Loucy (cell line): ENCODE measurements at regions not wholly inside any gene's neighbourhood (a gene's known extent, or its start where the extent isn't known, plus 50 kb on each side); places are given as distances from the start of the nearest gene placed in this dataset.

Source experiments
- H2AFZ ChIP-seq: fragments of 200-600 bp; sonication (generic); 2 replicates; pipeline ENCODE4 v1.6.0; 2016; ENCODE audit warnings: antibody characterized with exemption, mild to moderate bottlenecking, low read length, moderate library complexity
- H3F3A ChIP-seq: fragments of 200-600 bp; 2 replicates; pipeline ENCODE4 v1.6.0; 2016; ENCODE audit warnings: antibody characterized with exemption, low read depth, mild to moderate bottlenecking
- H3K27me3 ChIP-seq: fragments of 200-600 bp; sonication (generic); 2 replicates; pipeline ENCODE4 v1.6.1; 2014; ENCODE audit warnings: low read length, mild to moderate bottlenecking; ENCODE audit not compliant: insufficient read depth, poor library complexity, severe bottlenecking
- H3K36me3 ChIP-seq: fragments of 200-600 bp; sonication (generic); 2 replicates; pipeline ENCODE4 v1.6.1; 2016; ENCODE audit warnings: low read length; ENCODE audit not compliant: insufficient read depth
- H3K4me1 ChIP-seq: fragments of 200-600 bp; sonication (generic); 2 replicates; pipeline ENCODE4 v1.5.1; 2014; ENCODE audit warnings: low read length, mild to moderate bottlenecking; ENCODE audit not compliant: insufficient read depth, poor library complexity, severe bottlenecking
- H3K4me2 ChIP-seq: fragments of 200-600 bp; sonication (generic); 2 replicates; pipeline ENCODE4 v1.6.0; 2014; ENCODE audit warnings: antibody characterized with exemption, low read length, low read depth, mild to moderate bottlenecking; ENCODE audit not compliant: poor library complexity, severe bottlenecking
- H3K4me3 ChIP-seq: fragments of 200-600 bp; sonication (generic); 2 replicates; pipeline ENCODE4 v1.5.1; 2014; ENCODE audit warnings: low read length, mild to moderate bottlenecking, mixed read lengths; ENCODE audit not compliant: poor library complexity, severe bottlenecking
- H3K79me2 ChIP-seq: fragments of 200-600 bp; sonication (generic); 2 replicates; pipeline ENCODE4 v1.6.1; 2014; ENCODE audit warnings: low read length; ENCODE audit not compliant: insufficient read depth
- H3K9ac ChIP-seq: fragments of 200-600 bp; sonication (generic); 2 replicates; pipeline ENCODE4 v1.6.0; 2014; ENCODE audit warnings: mild to moderate bottlenecking, low read depth, low read length, moderate library complexity; ENCODE audit not compliant: poor library complexity, severe bottlenecking
- H3K9me2 ChIP-seq: fragments of 200-600 bp; sonication (generic); replicated peaks from 2 replicates; pipeline ENCODE4 v1.6.1; 2016; ENCODE audit warnings: low read depth, low read length, mixed read lengths
- H3K9me3 ChIP-seq: fragments of 200-600 bp; sonication (generic); 2 replicates; pipeline ENCODE4 v1.6.1; 2014; ENCODE audit warnings: mild to moderate bottlenecking, antibody characterized with exemption, low read length, low read depth; ENCODE audit not compliant: insufficient read depth
- H4K20me1 ChIP-seq: fragments of 200-600 bp; sonication (generic); 2 replicates; pipeline ENCODE4 v1.6.0; 2014; ENCODE audit warnings: antibody characterized with exemption, low read length, mild to moderate bottlenecking; ENCODE audit not compliant: insufficient read depth, poor library complexity, severe bottlenecking
- EZH2phosphoT487 ChIP-seq: fragments of 200-600 bp; IDR thresholded peaks from 2 replicates; pipeline ENCODE4 v1.6.1; 2018; ENCODE audit warnings: antibody characterized with exemption, mild to moderate bottlenecking, moderate library complexity, borderline replicate concordance
- TF ChIP-seq, protein P1 (sequence below): fragments of 200-600 bp; sonication (generic); conservative IDR thresholded peaks from 2 replicates; pipeline ENCODE4 v1.5.1; 2014; ENCODE audit warnings: mild to moderate bottlenecking, antibody characterized with exemption, low read length

- Histone ChIP-seq H3K27me3 (no peaks in the 10 kb centered on the region), H3K4me3 (no peak overlapping the region), H3K4me1 (no peaks in the 10 kb centered on the region), H3K9me3 (no peaks in the 10 kb centered on the region), H2AFZ (no peak overlapping the region), H3K9ac (no peak overlapping the region), H3K9me2 (no peaks in the 10 kb centered on the region), H3F3A (no peaks in the 10 kb centered on the region), H3K4me2 (no peak overlapping the region), H4K20me1 (no peaks in the 10 kb centered on the region), H3K36me3 (no peaks in the 10 kb centered on the region), H3K79me2 (no peaks in the 10 kb centered on the region)
- TF ChIP-seq EZH2phosphoT487 = no peak
- TF ChIP-seq, protein P1, sequence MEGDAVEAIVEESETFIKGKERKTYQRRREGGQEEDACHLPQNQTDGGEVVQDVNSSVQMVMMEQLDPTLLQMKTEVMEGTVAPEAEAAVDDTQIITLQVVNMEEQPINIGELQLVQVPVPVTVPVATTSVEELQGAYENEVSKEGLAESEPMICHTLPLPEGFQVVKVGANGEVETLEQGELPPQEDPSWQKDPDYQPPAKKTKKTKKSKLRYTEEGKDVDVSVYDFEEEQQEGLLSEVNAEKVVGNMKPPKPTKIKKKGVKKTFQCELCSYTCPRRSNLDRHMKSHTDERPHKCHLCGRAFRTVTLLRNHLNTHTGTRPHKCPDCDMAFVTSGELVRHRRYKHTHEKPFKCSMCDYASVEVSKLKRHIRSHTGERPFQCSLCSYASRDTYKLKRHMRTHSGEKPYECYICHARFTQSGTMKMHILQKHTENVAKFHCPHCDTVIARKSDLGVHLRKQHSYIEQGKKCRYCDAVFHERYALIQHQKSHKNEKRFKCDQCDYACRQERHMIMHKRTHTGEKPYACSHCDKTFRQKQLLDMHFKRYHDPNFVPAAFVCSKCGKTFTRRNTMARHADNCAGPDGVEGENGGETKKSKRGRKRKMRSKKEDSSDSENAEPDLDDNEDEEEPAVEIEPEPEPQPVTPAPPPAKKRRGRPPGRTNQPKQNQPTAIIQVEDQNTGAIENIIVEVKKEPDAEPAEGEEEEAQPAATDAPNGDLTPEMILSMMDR = no peak
Measured at GRCh38 chr7:22016507-22016906, 70.8 kb upstream of the CDCA7L start.

- Histone ChIP-seq H3K27me3 (no peaks in the 10 kb centered on the region), H3K4me2 (no peak overlapping the region), H4K20me1 (no peaks in the 10 kb centered on the region), H3K79me2 (no peaks in the 10 kb centered on the region), H2AFZ (no peak overlapping the region), H3K9me3 (no peaks in the 10 kb centered on the region), H3K36me3 (no peaks in the 10 kb centered on the region), H3K4me1 (no peaks in the 10 kb centered on the region), H3K9me2 (no peaks in the 10 kb centered on the region), H3K9ac (no peak overlapping the region), H3K4me3 (no peak overlapping the region), H3F3A (no peaks in the 10 kb centered on the region)
- no peak for TF ChIP-seq EZH2phosphoT487
- TF ChIP-seq, protein P1 = no peak
Measured at GRCh38 chr7:22013711-22014110, 68.0 kb upstream of the CDCA7L start.

GRCh38 chr7:22008683-22009082, 63.0 kb upstream of the CDCA7L start:
- H3K4me3 ChIP-seq = no peak overlapping the region
- H3K9ac ChIP-seq = no peak overlapping the region
- no peaks in the 10 kb centered on the region for H3K79me2 ChIP-seq
- H3K9me3 ChIP-seq = no peaks in the 10 kb centered on the region
- no peaks in the 10 kb centered on the region for H3K27me3 ChIP-seq
- no peak overlapping the region for H3K4me2 ChIP-seq
- no peaks in the 10 kb centered on the region for H3K36me3 ChIP-seq
- H2AFZ ChIP-seq = no peak overlapping the region
- no peaks in the 10 kb centered on the region for H4K20me1 ChIP-seq
- TF ChIP-seq EZH2phosphoT487 = no peak
- TF ChIP-seq, protein P1 = no peak
- no peaks in the 10 kb centered on the region for H3K9me2 ChIP-seq
- H3K4me1 ChIP-seq = peaks cover 3% of the 10 kb centered on the region
- no peaks in the 10 kb centered on the region for H3F3A ChIP-seq
